K562 (cell line): ENCODE measurements at regions not wholly inside any gene's neighbourhood (a gene's known extent, or its start where the extent isn't known, plus 50 kb on each side); places are given as distances from the start of the nearest gene placed in this dataset.

Source experiments
- ATAC-seq: fragments of 200-7000 bp; cut with Tn5 transposase; 3 replicates; pipeline ENCODE4 v1.9.1; 2020; ENCODE audit warnings: moderate library complexity
- BruUV-seq: library from RNA; stranded (reverse); fragments of 400-500 nt; replicated peaks from 2 replicates; lab custom pipeline; 2021; lab: Mats Ljungman, UMichigan
- CTCF ChIA-PET: fragments of 300-600 bp; formaldehyde crosslinking; extraction: SDS; loops from one replicate; lab custom pipeline; 2021; ENCODE audit warnings: low intra/inter-chr PET ratio; lab: Yijun Ruan, JAX
- POLR2A ChIA-PET: fragments of 300-600, 350-650 bp; sonication (Branson Sonifier 250); formaldehyde crosslinking; extraction: SDS; loops from one replicate; lab custom pipeline; 2021; ENCODE audit warnings: antibody characterized with exemption, inconsistent platforms; lab: Yijun Ruan, JAX
- DNase-seq, 4 experiments: peaks; one replicate each; pipeline versions ENCODE4 v3.0.0 to v3.0.0-alpha.2; 2011 to 2018; ENCODE audit warnings: low spot score in 3 of 4, mixed read lengths in 3 of 4; ENCODE audit errors: extremely low read depth in 1 of 4
- FAIRE-seq: peaks from 2 replicates; lab custom pipeline; 2011; peaks lifted over from hg19 to GRCh38; lab: Jason Lieb, UNC
- H2AFZ ChIP-seq: 2 replicates; pipeline ENCODE4 v1.6.0; 2011; ENCODE audit warnings: low read depth, low read length, control low read depth, inconsistent platforms
- H3K27ac ChIP-seq: fragments of 200-600 bp; 3 replicates; pipeline ENCODE4 v1.8.0; 2011; ENCODE audit warnings: low read depth, mild to moderate bottlenecking, control low read depth, inconsistent platforms, low read length, moderate library complexity, mixed read lengths; ENCODE audit errors: extremely low read depth
- H3K27me3 ChIP-seq, 2 experiments: fragments of 300-600 bp in 1 of 2; 2 replicates in 1 of 2; 3 replicates in 1 of 2; pipeline versions ENCODE4 v1.6.0 to v1.8.0; 2011; ENCODE audit warnings: inconsistent platforms in 2 of 2, low read length in 2 of 2, mild to moderate bottlenecking in 1 of 2, mixed read lengths in 1 of 2, moderate library complexity in 1 of 2; ENCODE audit not compliant: control insufficient read depth in 2 of 2, insufficient read depth in 2 of 2
- H3K36me3 ChIP-seq: fragments of 300-600 bp; 3 replicates; pipeline ENCODE4 v1.8.0; 2011; ENCODE audit warnings: mild to moderate bottlenecking, low read length, inconsistent platforms; ENCODE audit not compliant: control insufficient read depth, insufficient read depth
- H3K4me1 ChIP-seq, 2 experiments: fragments of 200-600 bp in 1 of 2; replicated peaks in 1 of 2; 2 replicates in 1 of 2; 3 replicates in 1 of 2; pipeline versions ENCODE4 v1.5.1 to v1.8.0; 2011; ENCODE audit warnings: inconsistent platforms in 2 of 2, low read length in 2 of 2, mild to moderate bottlenecking in 1 of 2, mixed read lengths in 1 of 2, moderate library complexity in 1 of 2; ENCODE audit not compliant: control insufficient read depth in 2 of 2, insufficient read depth in 2 of 2
- H3K4me2 ChIP-seq: 2 replicates; pipeline ENCODE4 v1.6.1; 2011; ENCODE audit warnings: low read length, control low read depth, inconsistent platforms, mixed read lengths; ENCODE audit not compliant: insufficient read depth
- H3K4me3 ChIP-seq: fragments of 200-600 bp; sonication (generic), shearing (Covaris generic); 2 replicates; pipeline ENCODE4 v1.5.1; 2016; ENCODE audit warnings: control low read depth, inconsistent platforms
- H3K79me2 ChIP-seq: fragments of 200-600 bp; 3 replicates; pipeline ENCODE4 v1.8.0; 2011; ENCODE audit warnings: low read length, inconsistent platforms; ENCODE audit not compliant: control insufficient read depth, insufficient read depth
- H3K9ac ChIP-seq, 2 experiments: 2 replicates each; pipeline versions ENCODE4 v1.6.0 to v1.6.1; 2011; ENCODE audit warnings: low read depth in 2 of 2, low read length in 2 of 2, control low read depth in 1 of 2, inconsistent platforms in 1 of 2, mild to moderate bottlenecking in 1 of 2, mixed read lengths in 1 of 2; ENCODE audit not compliant: insufficient read depth in 1 of 2
- H3K9me1 ChIP-seq: one replicate; pipeline ENCODE4 v1.6.0; 2011; ENCODE audit warnings: inconsistent platforms, mild to moderate bottlenecking, low read length, moderate library complexity; ENCODE audit not compliant: control insufficient read depth, insufficient read depth
- H3K9me3 ChIP-seq: replicated peaks from 2 replicates; pipeline ENCODE4 v1.5.1; 2011; ENCODE audit warnings: low read depth, low read length, inconsistent platforms; ENCODE audit not compliant: control insufficient read depth, insufficient read depth
- H4K20me1 ChIP-seq: replicated peaks from 2 replicates; pipeline ENCODE4 v1.6.1; 2011; ENCODE audit warnings: low read length, inconsistent platforms, mixed read lengths; ENCODE audit not compliant: control insufficient read depth, insufficient read depth
- AFF4 ChIP-seq: sonication (generic); formaldehyde crosslinking; IDR thresholded peaks from 2 replicates; pipeline ENCODE4 v1.8.0; 2023; ENCODE audit warnings: mild to moderate bottlenecking, missing genetic modification reagents
- ARID3B ChIP-seq: fragments of 250-450 bp; sonication (Bioruptor Pico); IDR thresholded peaks from 2 replicates; pipeline ENCODE4 v1.4.0; 2020; ENCODE audit warnings: borderline replicate concordance
- BACH1 ChIP-seq: fragments of 200-800 bp; sonication (Bioruptor generic); IDR thresholded peaks from 2 replicates; pipeline ENCODE4 v1.6.1; 2016; ENCODE audit warnings: missing genetic modification characterization, missing compliant biosample characterization
- DDX20 ChIP-seq: fragments of 450-650 bp; IDR thresholded peaks from 2 replicates; pipeline ENCODE4 v1.6.1; 2016; ENCODE audit warnings: missing genetic modification characterization, low read depth, mild to moderate bottlenecking, missing compliant biosample characterization, moderate library complexity
- GTF2E2 ChIP-seq: fragments of 200-800 bp; sonication (Bioruptor generic); IDR thresholded peaks from 2 replicates; pipeline ENCODE4 v1.6.1; 2016; ENCODE audit warnings: missing genetic modification characterization, missing compliant biosample characterization
- KLF1 ChIP-seq: fragments of 450-650 bp; IDR thresholded peaks from 2 replicates; pipeline ENCODE4 v1.6.1; 2016; ENCODE audit warnings: missing genetic modification characterization, missing compliant biosample characterization
- PML ChIP-seq: IDR thresholded peaks from 2 replicates; pipeline ENCODE4 v1.6.1; 2012; ENCODE audit warnings: low read length, inconsistent platforms
- TBP ChIP-seq: optimal IDR thresholded peaks from 2 replicates; pipeline ENCODE3; 2011; ENCODE audit warnings: low read depth, low read length, improper control_type of control experiment
- ZNF561 ChIP-seq: fragments of 450-650 bp; formaldehyde crosslinking; conservative IDR thresholded peaks from 2 replicates; pipeline ENCODE4 v1.4.0; 2020; ENCODE audit warnings: mild to moderate bottlenecking, moderate library complexity
- ZNF609 ChIP-seq: sonication (generic); formaldehyde crosslinking; IDR thresholded peaks from 2 replicates; pipeline ENCODE4 v1.8.1; 2023; ENCODE audit warnings: missing genetic modification reagents, mild to moderate bottlenecking, borderline replicate concordance
- ZNF696 ChIP-seq: fragments of 250-450 bp; sonication (Bioruptor Pico); conservative IDR thresholded peaks from 2 replicates; pipeline ENCODE4 v1.4.0; 2020; ENCODE audit warnings: mild to moderate bottlenecking, moderate library complexity
- ZNF778 ChIP-seq: fragments of 450-650 bp; formaldehyde crosslinking; IDR thresholded peaks from 2 replicates; pipeline ENCODE4 v1.4.0; 2020; ENCODE audit warnings: mild to moderate bottlenecking, moderate library complexity
- WGBS: fragments of 100-300 bp; shearing (Covaris generic); methylation state at CpG from one replicate; pipeline ENCODE4 v1.1.6; 2016; ENCODE audit warnings: low coverage, mixed read lengths; ENCODE audit not compliant: insufficient coverage; ENCODE audit errors: missing lambda C conversion rate; 5-methylcytosine and 5-hydroxymethylcytosine counted together
- in situ Hi-C: fragments of 300-500 bp; cut with MboI; formaldehyde crosslinking; loops from 4 replicates; pipeline ENCODE4 v1.15.0; 2018; ENCODE audit warnings: inconsistent platforms, mixed read lengths
- intact Hi-C: fragments of 100-400 bp; cut with micrococcal nuclease; formaldehyde crosslinking; loops from 2 replicates; pipeline ENCODE4 v1.14.2; 2022

- 2% methylated on average over 3 of the region's 3 CpGs for WGBS
- no peaks in the 10 kb centered on the region for H3K4me1 ChIP-seq
- H3K4me3 ChIP-seq: no peak overlapping the region
- no peak overlapping the region for H2AFZ ChIP-seq
- no TSS peak for BruUV-seq
- no peak overlapping the region for H3K4me2 ChIP-seq
- FAIRE-seq (no peak), DNase-seq (no peak), ATAC-seq (no peak)
- no peaks in the 10 kb centered on the region for H4K20me1 ChIP-seq
- in situ Hi-C loops: no loop called here
- ChIA-PET CTCF (no interaction called here), POLR2A (no interaction called here)
- no peaks in the 10 kb centered on the region for H3K27me3 ChIP-seq
- H3K9me3 ChIP-seq: no peaks in the 10 kb centered on the region
- H3K79me2 ChIP-seq: no peaks in the 10 kb centered on the region
- no peaks in the 10 kb centered on the region for H3K36me3 ChIP-seq
- no peak overlapping the region for H3K9ac ChIP-seq
- no peak overlapping the region for H3K27ac ChIP-seq
- H3K9me1 ChIP-seq: no peaks in the 10 kb centered on the region
- intact Hi-C loops: no loop called here
- TF ChIP-seq KLF1 (tag): no peak
- TF ChIP-seq PML: no peak
- no peak for TF ChIP-seq ZNF561 (CRISPR knock-in tag)
- no peak for TF ChIP-seq TBP
- no peak for TF ChIP-seq ZNF778 (CRISPR knock-in tag)
- no peak for TF ChIP-seq ARID3B
- no peak for TF ChIP-seq BACH1
- no peak for TF ChIP-seq ZNF609 (CRISPR knock-in tag)
- TF ChIP-seq DDX20: no peak
- TF ChIP-seq ZNF696: no peak
- no peak for TF ChIP-seq AFF4 (CRISPR knock-in tag)
- TF ChIP-seq GTF2E2 (tag): no peak
These were observed 452.3 kb downstream of the ADAMTS20 start for GRCh38 chr12:43099691-43100163.
